ENCODE measurements at regions not wholly inside any gene's neighbourhood (a gene's known extent, or its start where the extent isn't known, plus 50 kb on each side); places are given as distances from the start of the nearest gene placed in this dataset.

- TF ChIP-seq POLR2A (IDR thresholded peaks at IDR 0.05) (no peak), CTCF (IDR thresholded peaks at IDR 0.05) (no peak)
- Histone ChIP-seq H3K4me1 (replicated peaks in 1 of 2) (peaks cover 22 to 51% of the 10 kb centered on the region in 2 donors), H3K36me3 (replicated peaks in 1 of 2) (no peaks in the 10 kb centered on the region), H3K4me3 (no peak overlapping the region), H3K9me3 (replicated peaks in 1 of 3) (no peaks in the 10 kb centered on the region), H3K27ac (peak overlapping the region; percentile 87 to 98 (median 93)), H3K27me3 (no peaks in the 10 kb centered on the region)
- whole genome bisulfite sequencing, 4 donors: 45 to 60% (median 55%) methylated on average over 9 to 10 of the region's 10 CpGs
- peak in 4 of 7 donors; percentile 28 to 61 (median 44) for DNase-seq
- intact Hi-C loops (cut with DNase I): no loop called here
Observed at GRCh38 chr20:50284811-50285375, 94.3 kb downstream of the CEBPB start.

- peak in 1 of 2 donors; percentile 66 for TF ChIP-seq POLR2A (IDR thresholded peaks at IDR 0.05)
- peak in 1 of 6 experiments; percentile 15 for TF ChIP-seq CTCF (IDR thresholded peaks at IDR 0.05)
- peaks cover 22 to 49% of the 10 kb centered on the region in 2 donors for H3K4me1 ChIP-seq (replicated peaks in 1 of 2)
Observed at GRCh38 chr20:50285376-50286173, 94.9 kb downstream of the CEBPB start.

GRCh38 chr20:50286174-50286511 lies 95.5 kb downstream of the CEBPB start:
- no peak for DNase-seq
- intact Hi-C loops (cut with DNase I): no loop called here
- peak overlapping the region; percentile 87 to 98 (median 93) for H3K27ac ChIP-seq
- peaks cover 22 to 49% of the 10 kb centered on the region in 2 donors for H3K4me1 ChIP-seq (replicated peaks in 1 of 2)
- no peaks in the 10 kb centered on the region for H3K27me3 ChIP-seq
- WGBS, 4 donors: 79 to 84% (median 83%) methylated on average over 9 of the region's 9 CpGs
- TF ChIP-seq CTCF (IDR thresholded peaks at IDR 0.05): no peak
- TF ChIP-seq POLR2A (IDR thresholded peaks at IDR 0.05): no peak
- no peaks in the 10 kb centered on the region for H3K36me3 ChIP-seq (replicated peaks in 1 of 2)
- H3K9me3 ChIP-seq (replicated peaks in 1 of 3): no peaks in the 10 kb centered on the region
- H3K4me3 ChIP-seq: no peak overlapping the region

More at GRCh38 chr20:50285376-50286173, 94.9 kb downstream of the CEBPB start:
- H3K36me3 ChIP-seq (replicated peaks in 1 of 2): no peaks in the 10 kb centered on the region
- no peaks in the 10 kb centered on the region for H3K9me3 ChIP-seq (replicated peaks in 1 of 3)
- no peaks in the 10 kb centered on the region for H3K27me3 ChIP-seq
- H3K27ac ChIP-seq: peak overlapping the region; percentile 87 to 98 (median 93)
- peak in 6 of 7 donors; percentile 60 to 75 (median 66) for DNase-seq
- WGBS, 4 donors: 15 to 28% (median 20%) methylated on average over 18 to 21 of the region's 21 CpGs
- no peak overlapping the region for H3K4me3 ChIP-seq
- intact Hi-C loops (cut with DNase I): no loop called here

GRCh38 chr20:50286609-50287008 lies 96.0 kb downstream of the CEBPB start:
- no peak overlapping the region for H3K4me3 ChIP-seq
- intact Hi-C loops (cut with DNase I): no loop called here
- DNase-seq: peak in 4 of 7 donors; percentile 45 to 72 (median 52)
- WGBS, 4 donors: 72 to 86% (median 79%) methylated on average over 9 to 11 of the region's 11 CpGs
- H3K27ac ChIP-seq: peak overlapping the region; percentile 87 to 98 (median 93)
- no peaks in the 10 kb centered on the region for H3K36me3 ChIP-seq (replicated peaks in 1 of 2)
- no peaks in the 10 kb centered on the region for H3K9me3 ChIP-seq (replicated peaks in 1 of 3)
- no peaks in the 10 kb centered on the region for H3K27me3 ChIP-seq
- no peak for TF ChIP-seq POLR2A (IDR thresholded peaks at IDR 0.05)
- TF ChIP-seq CTCF (IDR thresholded peaks at IDR 0.05): no peak
- peaks cover 23 to 50% of the 10 kb centered on the region in 2 donors for H3K4me1 ChIP-seq (replicated peaks in 1 of 2)

Data from adrenal gland (tissue), 9 donors.